ENCODE measurements at regions not wholly inside any gene's neighbourhood (a gene's known extent, or its start where the extent isn't known, plus 50 kb on each side); places are given as distances from the start of the nearest gene placed in this dataset.

- no peak for TF ChIP-seq EZH2phosphoT487 (IDR thresholded peaks at IDR 0.05; ENCODE audit: borderline replicate concordance, low read length)
- TF ChIP-seq, protein P1, sequence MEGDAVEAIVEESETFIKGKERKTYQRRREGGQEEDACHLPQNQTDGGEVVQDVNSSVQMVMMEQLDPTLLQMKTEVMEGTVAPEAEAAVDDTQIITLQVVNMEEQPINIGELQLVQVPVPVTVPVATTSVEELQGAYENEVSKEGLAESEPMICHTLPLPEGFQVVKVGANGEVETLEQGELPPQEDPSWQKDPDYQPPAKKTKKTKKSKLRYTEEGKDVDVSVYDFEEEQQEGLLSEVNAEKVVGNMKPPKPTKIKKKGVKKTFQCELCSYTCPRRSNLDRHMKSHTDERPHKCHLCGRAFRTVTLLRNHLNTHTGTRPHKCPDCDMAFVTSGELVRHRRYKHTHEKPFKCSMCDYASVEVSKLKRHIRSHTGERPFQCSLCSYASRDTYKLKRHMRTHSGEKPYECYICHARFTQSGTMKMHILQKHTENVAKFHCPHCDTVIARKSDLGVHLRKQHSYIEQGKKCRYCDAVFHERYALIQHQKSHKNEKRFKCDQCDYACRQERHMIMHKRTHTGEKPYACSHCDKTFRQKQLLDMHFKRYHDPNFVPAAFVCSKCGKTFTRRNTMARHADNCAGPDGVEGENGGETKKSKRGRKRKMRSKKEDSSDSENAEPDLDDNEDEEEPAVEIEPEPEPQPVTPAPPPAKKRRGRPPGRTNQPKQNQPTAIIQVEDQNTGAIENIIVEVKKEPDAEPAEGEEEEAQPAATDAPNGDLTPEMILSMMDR (IDR thresholded peaks at IDR 0.05; ENCODE audit: low read depth, low read length, poor library complexity, severe bottlenecking): no peak
Observed at GRCh38 chr12:34598851-34599529, 576.7 kb downstream of the ALG10 start.

All from DOHH2 (cell line).